Central memory CD8-positive, alpha-beta T cell (primary cell): ENCODE measurements at regions not wholly inside any gene's neighbourhood (a gene's known extent, or its start where the extent isn't known, plus 50 kb on each side); places are given as distances from the start of the nearest gene placed in this dataset.

Source experiments
- ATAC-seq: fragments of 150-1000 bp; cut with Tn5 transposase; replicated peaks from 2 replicates; pipeline ENCODE4 v1.10.0; 2022; ENCODE audit warnings: mild to moderate bottlenecking, moderate FRiP score, moderate number of reproducible peaks; ENCODE audit not compliant: poor library complexity, severe bottlenecking; ENCODE audit errors: extremely low read depth
- DNase-seq, 2 donors: peaks; one replicate each; pipeline ENCODE4 v3.0.0; 2021; ENCODE audit warnings: low spot score in 2 of 2
- H3K27ac Mint-ChIP-seq: one replicate; pipeline ENCODE4 v1.8.0; 2022; ENCODE audit warnings: low read depth, mild to moderate bottlenecking, moderate library complexity, mixed read lengths
- H3K27me3 Mint-ChIP-seq: one replicate; pipeline ENCODE4 v1.8.0; 2022; ENCODE audit warnings: mixed read lengths
- H3K36me3 Mint-ChIP-seq: one replicate; pipeline ENCODE4 v1.8.0; 2022; ENCODE audit warnings: mild to moderate bottlenecking, moderate library complexity, mixed read lengths; ENCODE audit not compliant: insufficient read depth
- H3K4me1 Mint-ChIP-seq: one replicate; pipeline ENCODE4 v1.8.0; 2022; ENCODE audit warnings: mixed read lengths
- H3K4me3 Mint-ChIP-seq: one replicate; pipeline ENCODE4 v1.8.0; 2022; ENCODE audit warnings: mild to moderate bottlenecking, moderate library complexity, mixed read lengths
- H3K9me3 Mint-ChIP-seq: one replicate; pipeline ENCODE4 v1.8.0; 2022; ENCODE audit warnings: mixed read lengths

- no peaks in the 10 kb centered on the region for H3K9me3 Mint-ChIP-seq
- peaks cover 2% of the 10 kb centered on the region for H3K36me3 Mint-ChIP-seq
- ATAC-seq (no peak), DNase-seq (no peak)
- H3K4me3 Mint-ChIP-seq = no peak overlapping the region
- peaks cover 38% of the 10 kb centered on the region for H3K27me3 Mint-ChIP-seq
- H3K4me1 Mint-ChIP-seq = no peaks in the 10 kb centered on the region
- H3K27ac Mint-ChIP-seq = no peak overlapping the region
Measured at GRCh38 chr7:1329966-1330800, 97.5 kb downstream of the UNCX start.

- Mint-ChIP-seq H3K27me3 (peaks cover 37% of the 10 kb centered on the region), H3K9me3 (no peaks in the 10 kb centered on the region), H3K27ac (no peak overlapping the region), H3K4me3 (no peak overlapping the region), H3K36me3 (peaks cover 2% of the 10 kb centered on the region), H3K4me1 (no peaks in the 10 kb centered on the region)
- DNase-seq = no peak
- no peak for ATAC-seq
Measured at GRCh38 chr7:1330801-1331425, 98.2 kb downstream of the UNCX start.

GRCh38 chr7:1331561-1332467 is 99.1 kb downstream of the UNCX start:
- ATAC-seq (no peak), DNase-seq (no peak)
- Mint-ChIP-seq H3K27me3 (peaks cover 30% of the 10 kb centered on the region), H3K27ac (no peak overlapping the region), H3K4me1 (no peaks in the 10 kb centered on the region), H3K36me3 (peaks cover 2% of the 10 kb centered on the region), H3K9me3 (no peaks in the 10 kb centered on the region), H3K4me3 (no peak overlapping the region)

DNA sequence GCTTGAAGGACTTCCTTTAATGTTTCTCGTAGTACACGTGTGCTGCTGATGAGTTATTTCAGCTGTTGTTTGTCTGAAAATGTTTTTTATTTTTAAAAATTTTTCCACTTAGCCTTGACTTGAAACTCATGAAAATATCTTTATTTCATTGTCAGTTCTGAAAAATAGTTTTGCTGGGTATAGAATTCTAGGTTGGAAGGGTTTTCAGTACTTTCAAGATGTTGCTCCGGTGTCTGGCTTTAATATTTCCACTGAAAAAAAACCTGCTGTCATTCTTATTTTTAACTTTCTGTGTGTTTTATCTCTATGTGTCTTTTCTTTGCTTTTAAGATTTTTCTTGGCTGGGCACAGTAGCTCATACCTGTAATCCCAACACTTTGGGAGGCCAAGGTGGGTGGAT is 103.8 kb downstream of the UNCX start:
- H3K27me3 Mint-ChIP-seq = peaks cover 43% of the 10 kb centered on the region
- no peaks in the 10 kb centered on the region for H3K4me1 Mint-ChIP-seq
- ATAC-seq = no peak
- H3K9me3 Mint-ChIP-seq = peaks cover 18% of the 10 kb centered on the region
- no peak overlapping the region for H3K4me3 Mint-ChIP-seq
- no peak for DNase-seq
- H3K27ac Mint-ChIP-seq = no peak overlapping the region
- H3K36me3 Mint-ChIP-seq = peaks cover 2% of the 10 kb centered on the region

GRCh38 chr7:1339611-1340010 is 106.9 kb downstream of the UNCX start:
- peaks cover 31% of the 10 kb centered on the region for H3K27me3 Mint-ChIP-seq
- peaks cover 2% of the 10 kb centered on the region for H3K36me3 Mint-ChIP-seq
- H3K4me3 Mint-ChIP-seq = no peak overlapping the region
- DNase-seq (no peak), ATAC-seq (no peak)
- no peak overlapping the region for H3K27ac Mint-ChIP-seq
- no peaks in the 10 kb centered on the region for H3K4me1 Mint-ChIP-seq
- peaks cover 23% of the 10 kb centered on the region for H3K9me3 Mint-ChIP-seq

- H3K36me3 Mint-ChIP-seq = peaks cover 2% of the 10 kb centered on the region
- ATAC-seq (no peak), DNase-seq (no peak)
- no peaks in the 10 kb centered on the region for H3K4me1 Mint-ChIP-seq
- H3K4me3 Mint-ChIP-seq = no peak overlapping the region
- no peak overlapping the region for H3K27ac Mint-ChIP-seq
- peaks cover 27% of the 10 kb centered on the region for H3K27me3 Mint-ChIP-seq
- H3K9me3 Mint-ChIP-seq = peaks cover 23% of the 10 kb centered on the region
Measured at GRCh38 chr7:1340031-1340430, 107.4 kb downstream of the UNCX start.

DNA sequence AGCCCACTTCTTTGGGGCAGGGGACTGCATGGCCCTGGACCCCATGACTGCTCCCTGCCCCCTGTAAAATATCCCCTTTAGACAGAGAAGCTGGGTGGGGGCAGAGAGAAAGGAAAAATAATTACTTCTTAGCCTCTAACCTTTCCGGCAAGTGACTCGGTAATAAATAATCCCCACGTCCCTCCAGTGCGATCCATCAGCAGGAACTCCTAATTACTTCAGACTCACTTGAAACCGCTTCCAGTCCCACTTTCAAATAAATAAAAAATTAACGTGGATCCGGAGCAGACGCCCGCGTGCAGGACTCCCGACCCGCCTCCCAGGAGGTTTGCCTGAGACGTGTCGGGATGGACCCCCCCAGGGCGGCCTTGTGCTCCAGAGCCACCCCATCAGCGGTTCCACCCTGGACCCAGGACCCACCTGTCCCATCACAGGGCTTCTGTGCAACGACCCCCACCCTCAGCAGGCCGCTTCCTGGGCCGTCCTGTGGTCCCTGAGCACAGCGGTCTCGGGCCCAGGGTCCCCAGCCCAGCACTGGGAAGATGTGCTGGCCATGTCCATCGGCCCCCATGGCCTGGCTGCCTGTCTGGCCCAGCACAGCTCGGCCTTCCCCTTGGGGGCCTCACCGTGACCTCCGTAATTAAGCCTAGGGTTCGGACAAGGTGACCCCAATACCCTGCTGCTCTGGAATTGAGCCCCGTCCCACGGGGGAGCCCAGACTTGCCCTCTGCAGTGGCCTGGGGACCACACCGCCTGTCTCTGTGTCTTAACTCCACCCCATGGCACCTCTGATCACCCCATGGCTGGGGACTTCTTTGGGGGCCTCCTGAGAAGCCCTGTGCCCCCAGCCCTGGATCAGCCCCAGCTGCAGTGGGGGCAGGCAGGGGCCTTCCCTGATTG is 108.0 kb downstream of the UNCX start:
- H3K4me3 Mint-ChIP-seq = no peak overlapping the region
- peaks cover 23% of the 10 kb centered on the region for H3K9me3 Mint-ChIP-seq
- H3K36me3 Mint-ChIP-seq = peaks cover 2% of the 10 kb centered on the region
- ATAC-seq (no peak), DNase-seq (no peak)
- H3K4me1 Mint-ChIP-seq = no peaks in the 10 kb centered on the region
- H3K27ac Mint-ChIP-seq = no peak overlapping the region
- peaks cover 26% of the 10 kb centered on the region for H3K27me3 Mint-ChIP-seq

GRCh38 chr7:1341361-1342089 is 108.9 kb downstream of the UNCX start:
- peaks cover 2% of the 10 kb centered on the region for H3K36me3 Mint-ChIP-seq

DNA sequence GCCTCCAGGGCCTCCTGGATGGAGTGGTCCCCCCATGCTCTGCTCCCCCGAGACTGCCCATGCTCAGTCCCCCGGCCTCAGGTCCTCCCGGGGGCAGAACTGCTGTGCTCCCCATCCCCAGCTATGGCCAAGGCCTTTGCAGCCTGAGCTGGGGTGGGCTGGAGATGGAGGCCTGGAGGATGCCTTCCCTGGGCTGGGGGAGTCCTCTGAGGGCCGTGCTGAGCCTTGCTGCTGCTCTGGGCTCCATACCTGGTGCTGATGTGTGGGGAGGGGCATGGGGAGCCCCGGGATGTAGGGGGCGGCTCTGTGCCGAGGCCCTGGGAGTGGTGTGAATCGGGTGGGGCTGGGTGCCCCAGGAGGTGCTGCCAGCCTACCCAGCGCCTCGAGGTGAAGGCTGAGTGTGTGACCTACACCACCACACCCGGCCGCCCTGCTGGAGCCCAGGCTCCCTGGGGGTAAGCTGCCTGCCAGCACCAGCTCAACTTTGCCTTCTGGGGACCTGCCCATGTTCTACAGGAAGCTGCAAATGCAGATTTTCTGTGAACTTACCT is 109.5 kb downstream of the UNCX start:
- ATAC-seq (no peak), DNase-seq (no peak)
- Mint-ChIP-seq H3K27ac (no peak overlapping the region), H3K9me3 (peaks cover 21% of the 10 kb centered on the region), H3K36me3 (peaks cover 2% of the 10 kb centered on the region), H3K4me1 (no peaks in the 10 kb centered on the region), H3K4me3 (no peak overlapping the region), H3K27me3 (peaks cover 33% of the 10 kb centered on the region)

More at GRCh38 chr7:1341361-1342089, 108.9 kb downstream of the UNCX start:
- Mint-ChIP-seq H3K9me3 (peaks cover 23% of the 10 kb centered on the region), H3K27ac (no peak overlapping the region), H3K4me3 (no peak overlapping the region), H3K4me1 (no peaks in the 10 kb centered on the region), H3K27me3 (peaks cover 26% of the 10 kb centered on the region)
- ATAC-seq = no peak
- DNase-seq = no peak

DNA sequence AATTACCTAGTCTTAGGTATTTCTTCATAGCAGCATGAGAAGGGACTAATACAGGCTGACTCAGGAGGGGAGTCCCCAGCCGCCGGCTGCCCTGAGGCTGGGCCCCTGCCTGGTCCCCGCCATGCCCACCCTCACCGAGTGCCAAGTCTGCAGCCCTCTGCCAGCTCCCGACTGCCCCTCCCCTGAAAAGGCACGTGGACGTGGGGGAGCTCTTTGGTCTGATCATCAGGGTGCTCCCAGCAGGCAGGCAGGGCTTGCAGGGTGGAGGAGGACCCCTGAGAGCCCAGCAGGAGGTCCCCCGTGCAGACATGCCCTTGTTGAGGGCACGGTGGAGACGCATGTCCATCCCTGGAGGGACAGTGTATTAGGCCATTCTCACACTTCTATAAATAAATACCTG is 110.9 kb downstream of the UNCX start:
- no peak overlapping the region for H3K27ac Mint-ChIP-seq
- H3K4me3 Mint-ChIP-seq = no peak overlapping the region
- H3K36me3 Mint-ChIP-seq = no peaks in the 10 kb centered on the region
- H3K4me1 Mint-ChIP-seq = no peaks in the 10 kb centered on the region
- no peak for DNase-seq
- ATAC-seq = no peak
- H3K27me3 Mint-ChIP-seq = peaks cover 44% of the 10 kb centered on the region
- H3K9me3 Mint-ChIP-seq = peaks cover 10% of the 10 kb centered on the region

- DNase-seq (no peak), ATAC-seq (no peak)
- Mint-ChIP-seq H3K27ac (no peak overlapping the region), H3K4me3 (no peak overlapping the region), H3K27me3 (peaks cover 45% of the 10 kb centered on the region), H3K9me3 (peaks cover 6% of the 10 kb centered on the region), H3K36me3 (no peaks in the 10 kb centered on the region), H3K4me1 (no peaks in the 10 kb centered on the region)
Measured at GRCh38 chr7:1344421-1344820, 111.7 kb downstream of the UNCX start.
